Keratinocyte (primary cell): ENCODE measurements at regions not wholly inside any gene's neighbourhood (a gene's known extent, or its start where the extent isn't known, plus 50 kb on each side); places are given as distances from the start of the nearest gene placed in this dataset.

Experiments
- DNase-seq: peaks from one replicate; pipeline ENCODE4 v3.0.0-alpha.2; 2011; ENCODE audit warnings: low read depth, missing footprints, low spot score
- FAIRE-seq: peaks from 2 replicates; lab custom pipeline; 2011; peaks lifted over from hg19 to GRCh38; lab: Jason Lieb, UNC
- H2AFZ ChIP-seq: 2 replicates; pipeline ENCODE4 v1.6.0; 2012; ENCODE audit warnings: low read length, control low read depth, inconsistent platforms; ENCODE audit not compliant: control insufficient read depth
- H3K27ac ChIP-seq: 2 replicates; pipeline ENCODE4 v1.5.1; 2011; ENCODE audit warnings: low read length; ENCODE audit not compliant: control insufficient read depth, insufficient read depth
- H3K27me3 ChIP-seq: 3 replicates; pipeline ENCODE4 v1.6.0; 2011; ENCODE audit warnings: low read length; ENCODE audit not compliant: control insufficient read depth, insufficient read depth; ENCODE audit errors: extremely low read depth
- H3K36me3 ChIP-seq, 2 experiments: 2 replicates in 1 of 2; 3 replicates in 1 of 2; pipeline ENCODE4 v1.5.1; 2011; ENCODE audit warnings: low read length in 2 of 2, mild to moderate bottlenecking in 1 of 2; ENCODE audit not compliant: control insufficient read depth in 2 of 2, insufficient read depth in 2 of 2; ENCODE audit errors: extremely low read depth in 1 of 2
- H3K4me1 ChIP-seq: 3 replicates; pipeline ENCODE4 v1.5.1; 2011; ENCODE audit warnings: low read length; ENCODE audit not compliant: control insufficient read depth, insufficient read depth; ENCODE audit errors: extremely low read depth
- H3K4me2 ChIP-seq: 3 replicates; pipeline ENCODE4 v1.6.0; 2011; ENCODE audit warnings: low read depth, low read length; ENCODE audit not compliant: control insufficient read depth, insufficient read depth; ENCODE audit errors: extremely low read depth
- H3K4me3 ChIP-seq, 3 experiments: fragments of 200-600 bp in 1 of 3; sonication (generic) in 1 of 3; 2 replicates in 2 of 3; 3 replicates in 1 of 3; pipeline ENCODE4 v1.5.1; 2011 to 2016; ENCODE audit warnings: low read length in 3 of 3, mild to moderate bottlenecking in 3 of 3, control low read depth in 2 of 3, inconsistent platforms in 1 of 3, low read depth in 1 of 3, mixed read lengths in 1 of 3, mixed run types in 1 of 3, moderate library complexity in 1 of 3; ENCODE audit not compliant: control insufficient read depth in 2 of 3, insufficient read depth in 2 of 3; ENCODE audit errors: extremely low read depth in 1 of 3
- H3K79me2 ChIP-seq: 2 replicates; pipeline ENCODE4 v1.6.0; 2012; ENCODE audit warnings: low read length; ENCODE audit not compliant: control insufficient read depth, insufficient read depth
- H3K9ac ChIP-seq: 3 replicates; pipeline ENCODE4 v1.6.0; 2011; ENCODE audit warnings: low read length; ENCODE audit not compliant: control insufficient read depth, insufficient read depth; ENCODE audit errors: extremely low read depth
- H3K9me1 ChIP-seq: 3 replicates; pipeline ENCODE4 v1.6.0; 2011; ENCODE audit warnings: low read length; ENCODE audit not compliant: control insufficient read depth, insufficient read depth; ENCODE audit errors: extremely low read depth
- H3K9me3 ChIP-seq: 2 replicates; pipeline ENCODE4 v1.5.1; 2012; ENCODE audit warnings: low read depth, low read length; ENCODE audit not compliant: control insufficient read depth
- H4K20me1 ChIP-seq: 3 replicates; pipeline ENCODE4 v1.6.0; 2011; ENCODE audit warnings: low read length; ENCODE audit not compliant: control insufficient read depth, insufficient read depth; ENCODE audit errors: extremely low read depth
- CTCF ChIP-seq, 3 experiments: IDR thresholded peaks in 1 of 3; conservative IDR thresholded peaks in 1 of 3; optimal IDR thresholded peaks in 1 of 3; 2 replicates in 2 of 3; 3 replicates in 1 of 3; pipeline versions ENCODE3 to v1.5.1; 2011; ENCODE audit warnings: low read length in 3 of 3, mild to moderate bottlenecking in 3 of 3, moderate library complexity in 2 of 3, control low read depth in 1 of 3, inconsistent platforms in 1 of 3; ENCODE audit not compliant: insufficient read depth in 2 of 3; ENCODE audit errors: extremely low read depth in 1 of 3
- EZH2 ChIP-seq: IDR thresholded peaks from one replicate; pipeline ENCODE4 v1.6.1; 2012; ENCODE audit warnings: inconsistent platforms, mild to moderate bottlenecking, low read length, moderate library complexity
- dilution Hi-C: fragments of 300-500 bp; cut with MboI; formaldehyde crosslinking; loops from one replicate; pipeline ENCODE4 v1.7.0; 2020; ENCODE audit warnings: low sequenced_read_pairs; ENCODE audit not compliant: extremely low pct_ligation_motif_present

- H3K4me3 ChIP-seq: no peak overlapping the region
- H3K9ac ChIP-seq: no peak overlapping the region
- FAIRE-seq (no peak), DNase-seq (no peak)
- no peaks in the 10 kb centered on the region for H3K9me3 ChIP-seq
- no peaks in the 10 kb centered on the region for H3K9me1 ChIP-seq
- no peaks in the 10 kb centered on the region for H3K4me1 ChIP-seq
- no peak overlapping the region for H2AFZ ChIP-seq
- dilution Hi-C loops: no loop called here
- H3K79me2 ChIP-seq: no peaks in the 10 kb centered on the region
- no peak overlapping the region for H3K4me2 ChIP-seq
- no peaks in the 10 kb centered on the region for H4K20me1 ChIP-seq
- TF ChIP-seq CTCF (optimal IDR thresholded peaks at IDR 0.05 in 1 of 3, IDR thresholded peaks at IDR 0.05 in 1 of 3, conservative IDR thresholded peaks at IDR 0.05 in 1 of 3; ENCODE audit: extremely low read depth in 1 of 3, insufficient read depth in 2 of 3, low read length in 3 of 3): no peak
- no peak for TF ChIP-seq EZH2
- no peaks in the 10 kb centered on the region for H3K27me3 ChIP-seq
- no peaks in the 10 kb centered on the region for H3K36me3 ChIP-seq
- H3K27ac ChIP-seq: no peak overlapping the region
Measured at GRCh38 chr6:23011615-23012014, 442.2 kb downstream of the HDGFL1 start.

GRCh38 chr6:23013776-23014175 lies 444.4 kb downstream of the HDGFL1 start:
- Histone ChIP-seq H3K27ac (no peak overlapping the region), H3K79me2 (no peaks in the 10 kb centered on the region), H3K9me1 (no peaks in the 10 kb centered on the region), H3K4me1 (no peaks in the 10 kb centered on the region), H3K36me3 (no peaks in the 10 kb centered on the region), H3K9ac (no peak overlapping the region), H2AFZ (no peak overlapping the region), H3K27me3 (no peaks in the 10 kb centered on the region), H4K20me1 (no peaks in the 10 kb centered on the region), H3K9me3 (no peaks in the 10 kb centered on the region), H3K4me2 (no peak overlapping the region), H3K4me3 (no peak overlapping the region)
- FAIRE-seq (no peak), DNase-seq (no peak)
- TF ChIP-seq CTCF (optimal IDR thresholded peaks at IDR 0.05 in 1 of 3, IDR thresholded peaks at IDR 0.05 in 1 of 3, conservative IDR thresholded peaks at IDR 0.05 in 1 of 3; ENCODE audit: extremely low read depth in 1 of 3, insufficient read depth in 2 of 3, low read length in 3 of 3) (no peak), EZH2 (no peak)
- dilution Hi-C loops: no loop called here
